Kidney tubule cell (primary cell): ENCODE measurements at regions not wholly inside any gene's neighbourhood (a gene's known extent, or its start where the extent isn't known, plus 50 kb on each side); places are given as distances from the start of the nearest gene placed in this dataset.

Experiments
- DNase-seq: peaks from one replicate; pipeline ENCODE4 v3.0.0-alpha.2; 2018; ENCODE audit warnings: low spot score

DNA sequence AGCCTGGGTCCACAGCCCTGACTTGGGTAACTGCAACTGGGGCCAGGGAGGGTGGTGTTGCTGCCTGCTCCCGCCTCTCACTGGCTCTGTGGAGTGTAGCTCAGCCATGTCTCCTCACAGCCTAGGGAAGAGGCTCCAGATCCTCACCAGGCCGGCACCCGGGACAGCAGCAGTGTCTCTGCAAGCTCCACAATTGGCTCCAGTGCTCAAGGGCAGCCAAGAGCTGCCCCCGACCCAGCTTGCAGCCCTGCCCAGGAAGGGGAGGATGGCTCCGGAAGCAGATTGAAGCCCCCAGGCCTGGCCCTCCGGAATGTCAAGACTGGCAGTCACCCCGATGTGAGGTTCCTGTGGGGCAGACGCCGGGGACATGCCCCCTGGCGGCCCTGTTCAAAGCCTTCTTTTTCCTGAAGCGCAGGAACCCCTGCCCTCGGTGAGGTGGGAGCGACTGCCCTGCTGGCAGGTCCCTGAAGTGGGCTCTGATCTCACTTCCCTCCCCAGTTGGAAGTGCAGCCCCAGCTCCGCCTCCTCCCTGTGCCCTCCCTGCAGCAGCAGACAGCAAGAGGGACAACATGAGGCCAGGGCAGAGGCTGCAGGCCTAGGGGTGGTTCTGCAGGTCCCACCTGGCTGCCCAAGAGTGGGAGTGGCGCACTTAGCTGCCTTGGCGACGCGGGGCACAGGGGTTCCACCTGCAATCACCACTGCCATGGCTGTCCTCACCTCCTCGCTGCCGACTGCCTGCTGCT is 816.2 kb upstream of the LUZP2 start:
- no peak for DNase-seq

DNA sequence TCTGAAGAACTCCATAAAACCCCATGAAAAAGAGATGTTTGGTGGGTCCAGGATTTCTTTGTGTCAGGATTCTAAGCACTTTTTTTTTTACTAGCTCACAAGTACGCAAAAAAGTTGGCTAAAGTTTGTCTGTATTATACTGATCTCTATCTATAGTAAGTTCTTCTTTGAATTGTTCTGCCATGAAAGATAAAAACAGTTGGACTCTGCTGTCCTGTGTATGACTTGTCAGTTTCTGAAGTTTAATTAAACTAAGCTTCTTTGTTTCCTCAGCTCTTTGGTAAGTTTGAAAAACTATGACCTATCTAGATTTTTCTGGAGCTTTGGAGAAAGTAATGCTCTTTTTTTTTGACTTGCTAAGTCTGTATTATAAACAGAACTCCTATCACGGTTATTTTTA is 812.2 kb upstream of the LUZP2 start:
- DNase-seq = no peak

DNA sequence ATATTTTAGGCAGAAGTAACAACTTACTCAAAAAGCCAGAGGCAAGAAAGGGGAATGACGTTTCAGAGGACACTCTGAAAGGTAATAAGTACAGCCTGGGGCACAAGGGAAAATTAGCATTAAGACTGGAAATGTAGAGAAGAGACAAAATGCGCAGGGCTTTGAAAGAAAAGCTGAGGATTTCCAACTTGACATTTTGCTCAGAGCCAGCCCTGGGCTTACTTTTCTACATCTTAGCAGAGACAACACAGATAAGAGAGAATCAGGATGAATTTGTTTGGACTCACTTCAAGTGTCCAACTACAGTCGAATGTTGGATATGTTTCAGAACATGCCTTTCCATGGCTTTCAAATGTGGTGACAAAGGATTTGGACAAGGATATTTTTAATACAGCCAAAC is 808.9 kb upstream of the LUZP2 start:
- no peak for DNase-seq

DNA sequence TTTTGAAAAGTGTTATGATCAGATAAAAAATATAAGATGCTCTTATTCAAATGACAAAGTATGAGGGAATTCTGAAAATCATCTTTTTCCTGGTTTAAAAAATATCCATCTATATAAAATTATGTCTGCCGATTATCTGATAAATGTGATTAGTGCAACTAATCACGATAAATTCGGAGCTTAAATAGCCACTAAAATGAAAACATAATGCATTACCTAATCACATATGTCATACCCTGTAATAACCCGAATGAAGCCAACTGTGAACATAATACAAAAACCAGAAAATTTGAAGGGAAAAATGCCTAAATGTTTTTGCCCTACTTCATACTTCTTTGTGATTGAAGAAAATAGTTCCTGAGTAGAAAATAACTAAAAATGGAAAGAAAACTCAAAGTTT is 808.4 kb upstream of the LUZP2 start:
- no peak for DNase-seq

DNA sequence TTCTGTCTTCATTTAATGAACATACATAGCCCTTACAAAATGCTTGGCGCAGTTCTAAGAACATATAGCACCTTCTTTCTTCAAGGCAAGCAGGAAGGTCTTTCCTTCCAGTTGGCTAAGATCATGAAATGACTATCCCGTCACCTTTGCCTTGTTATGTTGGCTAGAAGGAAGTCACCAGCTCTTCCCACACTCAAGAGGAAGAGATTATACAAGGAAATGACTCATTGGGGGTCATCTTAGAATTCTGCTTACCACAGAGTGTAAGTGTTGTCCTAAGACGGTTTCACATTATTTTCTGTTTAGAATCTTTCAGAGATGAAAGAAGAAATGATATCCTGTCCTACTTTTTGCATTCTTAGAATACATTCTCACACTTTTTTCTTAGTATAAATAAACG is 808.0 kb upstream of the LUZP2 start:
- peak; percentile 36 for DNase-seq

DNA sequence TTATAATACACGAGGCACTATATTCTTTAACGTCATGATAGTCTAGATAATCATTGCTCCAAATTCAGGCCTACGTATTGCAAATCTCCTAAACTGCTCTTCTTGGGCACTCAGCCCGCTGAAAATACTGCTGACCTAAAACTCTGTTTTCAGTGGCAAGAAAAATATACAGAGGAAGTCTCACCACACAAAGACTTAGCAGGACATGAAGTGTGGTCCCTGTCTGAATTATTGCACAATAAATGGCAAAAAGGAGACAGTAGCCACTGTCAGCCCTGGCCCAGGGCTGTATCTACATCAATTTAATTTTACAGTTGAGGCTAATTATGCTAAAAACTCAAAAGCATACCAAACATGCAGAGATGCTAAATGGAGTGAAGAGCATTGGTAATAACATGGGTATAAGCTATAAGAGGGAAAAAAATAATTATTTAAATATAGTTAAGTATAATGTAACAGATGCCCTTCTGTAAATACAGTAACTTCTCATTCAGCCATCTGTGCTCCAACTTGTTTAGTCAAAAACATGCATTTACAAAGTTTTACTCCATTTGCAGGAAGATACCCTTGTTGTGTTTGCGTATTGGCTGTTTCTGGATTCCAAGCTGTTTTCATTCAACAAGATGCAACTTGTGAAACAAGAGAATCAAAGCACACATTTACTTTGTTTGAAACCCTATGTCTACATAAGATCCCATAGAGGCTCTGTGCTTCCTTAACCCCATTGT is 800.0 kb upstream of the LUZP2 start:
- DNase-seq = no peak

DNA sequence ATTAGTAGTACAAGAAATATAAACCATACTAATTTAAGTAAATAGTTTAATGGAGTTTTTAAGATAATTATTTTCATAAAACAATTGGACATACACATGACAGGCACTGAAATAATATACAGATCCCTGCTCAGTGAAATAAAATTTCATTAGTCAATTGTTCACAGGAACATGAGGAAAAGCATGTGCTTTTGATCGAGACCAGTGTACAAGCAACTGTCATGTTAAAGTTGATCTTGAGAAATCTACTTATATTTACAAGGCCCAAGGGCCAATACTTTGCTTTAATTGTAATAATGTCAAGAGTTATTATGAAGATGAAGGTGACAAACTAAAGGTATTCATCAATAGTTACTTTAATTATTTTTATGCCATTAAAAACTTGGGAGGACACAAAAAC is 792.7 kb upstream of the LUZP2 start:
- DNase-seq = no peak

DNA sequence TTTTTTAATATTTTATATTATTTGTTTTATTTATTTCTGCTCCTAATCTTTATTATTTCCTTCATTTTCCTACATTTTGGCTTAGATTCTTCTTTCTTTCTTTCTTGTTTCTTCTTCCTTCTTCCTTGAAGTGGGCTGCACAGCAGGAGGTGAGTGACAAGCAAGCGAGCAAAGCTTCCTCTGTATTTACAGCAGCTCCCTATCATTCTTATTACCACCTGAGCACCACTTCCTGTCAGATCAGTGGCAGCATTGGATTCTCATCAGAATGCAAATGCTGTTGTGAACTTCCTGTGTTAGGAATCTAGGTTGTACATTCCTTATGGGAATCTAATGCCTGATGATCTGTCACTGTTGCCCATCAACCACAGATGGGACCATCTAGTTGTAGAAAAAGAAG is 784.9 kb upstream of the LUZP2 start:
- peak; percentile 15 for DNase-seq

DNA sequence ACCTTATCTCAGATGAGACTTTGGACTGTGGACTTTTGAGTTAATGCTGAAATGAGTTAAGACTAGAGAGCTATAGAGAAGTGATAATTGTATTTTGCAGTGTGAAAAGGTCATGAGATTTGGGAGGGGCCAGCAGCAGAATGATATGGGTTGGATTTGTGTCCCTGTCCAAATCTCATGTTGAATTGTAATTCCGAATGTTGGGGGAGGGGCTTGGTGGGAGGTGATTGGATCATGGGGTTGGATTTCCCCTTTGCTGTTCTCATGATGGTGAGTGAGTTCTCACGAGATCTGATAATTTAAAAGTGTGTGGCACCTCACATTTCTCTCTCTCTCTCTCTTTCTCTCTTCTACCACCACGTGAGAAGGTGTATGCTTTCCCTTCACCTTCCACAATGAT is 777.8 kb upstream of the LUZP2 start:
- no peak for DNase-seq

DNA sequence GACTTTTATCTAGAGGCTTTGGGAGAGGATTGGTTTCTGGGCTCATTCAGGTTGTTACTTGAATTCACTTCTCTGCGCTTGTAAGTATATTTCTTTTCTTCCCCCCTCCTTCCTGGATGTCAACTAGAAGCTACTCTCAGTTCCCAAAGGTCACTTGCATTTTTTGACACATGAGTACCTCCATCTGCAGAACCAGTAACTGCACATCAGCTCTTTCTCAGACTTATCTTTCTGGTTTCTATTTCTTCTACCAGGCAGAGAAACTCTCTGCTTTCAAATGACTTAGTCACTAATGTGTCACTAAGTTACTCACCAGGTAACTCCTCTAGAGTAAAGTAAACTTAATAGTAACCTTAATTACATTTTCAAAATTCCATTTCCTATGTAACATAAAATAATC is 773.0 kb upstream of the LUZP2 start:
- DNase-seq = peak; percentile 71

DNA sequence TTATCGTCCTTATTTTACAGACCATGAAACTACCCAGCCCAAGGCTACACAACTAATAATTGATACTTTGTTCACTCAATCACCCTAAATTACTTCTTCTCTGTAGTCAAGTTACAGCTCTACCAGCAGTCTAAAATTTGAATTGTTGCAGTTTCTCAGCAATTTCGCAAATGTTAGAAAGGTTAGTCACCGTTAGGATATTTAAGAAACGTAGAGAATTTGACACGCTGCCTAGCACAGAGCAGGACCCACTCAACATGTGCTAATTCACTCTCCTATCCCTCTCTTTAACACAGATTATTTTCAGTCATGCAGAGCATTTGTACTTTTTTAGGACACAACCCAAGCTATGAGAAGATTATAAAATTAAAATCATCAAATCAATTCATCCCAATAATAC is 771.1 kb upstream of the LUZP2 start:
- no peak for DNase-seq

DNA sequence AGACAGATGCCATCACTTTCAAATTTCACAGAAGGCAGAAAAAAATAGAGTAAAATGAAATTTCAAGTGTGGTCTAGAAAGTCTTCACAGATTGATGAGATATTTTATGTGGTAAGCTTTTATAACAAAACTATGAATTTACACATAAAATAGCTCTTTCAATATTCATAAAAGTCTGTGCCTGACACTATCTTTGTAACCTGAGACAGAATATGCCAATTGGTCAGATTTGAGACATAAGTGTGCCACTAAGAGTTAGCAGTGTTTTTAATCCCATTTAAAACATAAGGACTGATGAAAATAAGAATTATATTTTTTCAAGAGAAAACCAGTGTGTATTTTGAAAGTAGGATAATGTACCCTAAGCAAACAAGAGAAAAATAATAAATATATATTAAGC is 769.5 kb upstream of the LUZP2 start:
- DNase-seq = no peak

DNA sequence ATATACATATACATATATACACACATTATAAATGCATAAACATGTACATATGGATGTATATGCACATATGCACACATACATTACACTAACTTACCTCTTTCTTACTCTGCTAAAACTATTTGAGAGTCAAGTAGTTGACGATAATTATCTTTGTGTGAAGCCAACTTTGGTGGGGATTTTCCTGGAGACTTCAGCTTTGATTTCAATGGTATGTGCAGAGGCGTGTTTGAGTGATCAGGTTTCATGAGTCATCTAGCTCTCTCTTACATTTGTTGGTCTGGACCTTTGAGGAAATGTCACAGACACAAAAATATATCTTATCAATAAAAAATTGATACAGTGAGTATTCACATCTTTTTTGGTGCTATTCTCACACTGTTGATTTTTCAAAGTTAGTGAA is 769.1 kb upstream of the LUZP2 start:
- peak; percentile 39 for DNase-seq

DNA sequence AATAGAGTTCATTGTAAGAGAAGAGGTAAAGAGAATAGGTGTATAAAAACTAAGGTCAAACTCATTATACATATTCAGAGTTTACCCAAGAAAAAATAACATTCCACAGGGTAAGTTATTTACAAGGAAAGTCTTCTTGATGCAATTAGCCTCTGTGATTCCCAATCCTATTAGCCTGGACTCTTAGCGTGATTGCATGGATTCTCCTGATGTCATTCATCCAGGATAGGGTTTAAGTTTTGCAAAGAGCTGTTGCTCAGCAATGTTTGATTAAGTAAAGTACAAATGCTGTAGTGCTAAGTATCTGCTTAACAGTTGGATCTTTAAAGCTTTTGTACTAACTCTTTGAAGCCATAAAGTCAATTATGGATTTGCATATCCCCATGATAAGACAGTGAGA is 767.8 kb upstream of the LUZP2 start:
- no peak for DNase-seq

DNA sequence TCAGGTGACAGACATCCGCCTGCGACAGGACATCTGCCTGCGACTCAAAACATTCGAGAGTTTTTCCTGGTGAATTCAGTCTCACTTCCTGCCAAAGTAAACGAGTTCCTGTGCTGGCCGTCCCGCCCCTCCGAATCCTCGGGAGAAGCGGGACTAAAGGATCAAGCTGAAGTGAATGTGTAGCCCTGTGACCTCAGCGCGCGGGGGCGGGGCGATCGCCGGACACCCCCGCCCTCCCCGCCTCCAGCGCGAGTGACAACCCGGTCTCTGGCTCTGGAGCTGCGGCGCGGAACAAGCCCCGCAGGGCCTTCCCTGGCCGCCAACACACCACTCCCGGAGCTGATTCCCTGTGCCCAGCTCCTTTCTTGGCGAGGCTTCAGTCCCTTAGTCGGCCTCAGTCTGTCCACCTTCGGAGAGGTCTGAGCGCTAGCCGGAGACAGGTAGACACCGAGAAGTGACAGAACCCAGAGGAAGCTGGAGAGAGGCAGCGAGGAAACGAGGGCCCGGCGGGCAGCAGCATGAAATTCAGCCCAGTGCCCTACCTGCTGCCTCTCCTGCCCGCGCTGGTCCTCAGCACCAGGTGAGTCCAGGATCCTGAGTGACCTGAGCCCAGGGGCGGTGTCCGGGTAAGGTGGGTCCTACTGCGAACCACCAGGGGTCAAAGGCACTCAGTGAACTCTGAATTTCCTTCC is 766.4 kb upstream of the LUZP2 start:
- no peak for DNase-seq

DNA sequence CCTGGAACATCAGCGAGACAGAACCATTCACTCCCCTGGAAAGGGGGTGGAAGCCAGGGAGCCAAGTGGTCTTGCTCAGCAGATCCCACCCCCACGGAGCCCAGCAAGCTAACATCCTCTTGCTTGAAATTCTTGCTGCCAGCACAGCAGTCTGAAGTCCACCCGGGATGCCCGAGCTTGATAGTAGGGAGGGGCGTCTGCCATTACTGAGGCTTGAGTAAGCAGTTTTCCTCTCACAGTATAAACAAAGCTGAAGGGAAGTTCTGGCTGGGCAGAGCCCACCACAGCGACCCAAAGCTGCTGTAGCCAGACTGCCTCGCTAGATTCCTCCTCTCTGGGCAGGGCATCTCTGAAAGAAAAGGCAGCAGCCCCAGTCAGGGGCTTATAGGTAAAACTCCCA is 764.8 kb upstream of the LUZP2 start:
- DNase-seq = no peak

DNA sequence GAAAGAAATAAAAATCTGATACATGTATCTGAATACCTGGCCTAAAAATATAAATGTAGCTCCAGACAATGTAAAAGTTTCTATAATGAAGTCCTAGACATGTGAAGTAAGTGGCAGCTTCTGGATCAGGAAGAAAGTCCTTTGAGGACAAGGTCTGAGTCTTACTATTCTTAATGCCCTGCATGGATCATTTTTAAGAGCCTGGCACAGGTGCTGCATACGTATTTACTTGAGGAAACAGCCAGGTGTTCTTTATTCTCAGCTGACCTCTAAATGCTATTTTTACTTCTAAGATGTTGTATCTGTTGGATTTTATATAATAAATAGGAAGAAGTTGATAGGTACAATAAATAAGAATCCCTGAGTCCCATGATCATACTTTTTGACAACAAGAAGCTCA is 750.0 kb upstream of the LUZP2 start:
- DNase-seq = no peak

DNA sequence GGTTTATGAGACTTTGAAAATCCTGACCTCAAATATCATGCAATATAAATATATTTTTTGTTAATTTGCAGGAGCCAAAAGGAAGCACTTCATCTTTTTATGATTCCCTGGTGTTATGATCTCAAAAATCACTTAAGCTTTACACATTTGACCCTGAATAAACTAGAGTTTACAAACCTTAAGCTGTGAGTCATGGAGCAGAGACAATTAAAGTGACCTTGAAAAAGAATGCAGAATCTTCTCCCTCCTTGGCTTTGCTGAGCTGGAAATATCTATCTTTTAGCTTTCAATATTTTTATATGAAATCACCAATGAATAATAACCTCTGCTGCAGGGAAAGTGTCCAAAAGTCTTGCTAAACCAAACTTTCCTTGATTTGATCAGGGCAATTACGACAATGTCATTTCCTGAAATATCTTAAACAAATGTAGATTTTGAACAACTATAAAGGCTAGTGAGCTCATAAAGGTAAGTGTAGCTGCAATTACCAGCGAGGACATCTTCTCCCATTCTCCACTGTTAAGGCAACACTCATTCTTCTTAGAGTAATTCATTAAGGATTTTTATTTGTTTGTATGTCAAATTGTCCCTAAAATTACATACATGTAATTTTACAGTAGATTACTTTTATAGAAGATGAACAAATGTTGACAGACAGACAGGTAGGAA is 747.0 kb upstream of the LUZP2 start:
- no peak for DNase-seq

DNA sequence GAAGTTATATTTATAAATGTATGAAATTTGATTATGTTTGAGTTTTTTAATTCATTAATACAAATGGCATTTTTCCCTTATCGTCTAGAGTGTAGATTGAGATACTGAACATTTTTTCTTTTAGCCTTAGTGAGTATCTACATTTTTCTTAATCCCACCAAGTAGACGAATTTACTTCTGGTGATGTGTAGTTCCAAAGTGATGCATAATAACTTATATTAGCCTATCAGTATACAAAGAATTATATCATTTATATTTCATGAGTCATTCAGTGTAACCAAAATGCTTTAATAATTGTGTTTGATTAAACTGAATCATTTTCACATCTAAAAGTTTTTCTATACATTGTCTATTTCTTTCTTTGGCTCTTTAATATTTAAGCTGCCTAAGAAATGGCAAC is 745.6 kb upstream of the LUZP2 start:
- DNase-seq = no peak

DNA sequence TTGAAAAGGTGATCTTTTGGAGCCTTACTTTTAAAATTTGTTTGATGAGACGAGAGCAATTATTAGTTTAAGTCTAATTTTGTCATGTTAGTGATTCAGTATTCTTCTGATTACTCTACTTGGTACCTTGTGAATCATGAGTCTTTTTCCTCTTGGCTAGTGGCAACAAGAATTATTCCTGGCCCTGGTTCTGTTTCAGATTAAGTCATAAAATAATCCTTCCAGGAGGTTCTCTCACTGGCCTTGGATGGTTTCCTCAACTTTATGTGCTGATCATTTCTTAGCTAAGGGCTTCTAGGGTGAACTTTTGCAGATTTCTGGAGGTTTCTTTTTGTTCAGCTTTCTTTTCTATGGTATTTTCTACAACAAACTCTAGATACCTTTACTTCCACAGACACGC is 741.8 kb upstream of the LUZP2 start:
- DNase-seq = no peak

DNA sequence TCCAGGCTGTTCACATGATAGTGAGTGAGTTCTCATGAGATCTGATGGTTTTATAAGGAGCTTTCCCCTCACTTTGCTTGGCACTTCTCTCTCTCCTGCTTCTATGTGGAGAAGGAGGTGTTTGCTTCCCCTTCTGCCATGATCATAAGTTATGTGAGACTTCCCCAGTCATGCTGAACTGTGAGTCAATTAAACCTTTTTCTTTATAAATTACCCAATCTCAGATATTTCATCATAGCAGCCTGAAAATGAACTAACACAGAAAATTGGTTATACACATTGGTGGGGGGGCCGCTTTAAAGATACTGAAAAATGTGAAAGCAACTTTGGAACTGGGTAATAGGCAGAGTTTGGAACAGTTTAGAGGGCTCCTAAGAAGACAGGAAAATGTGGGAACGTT is 741.1 kb upstream of the LUZP2 start:
- DNase-seq = no peak

DNA sequence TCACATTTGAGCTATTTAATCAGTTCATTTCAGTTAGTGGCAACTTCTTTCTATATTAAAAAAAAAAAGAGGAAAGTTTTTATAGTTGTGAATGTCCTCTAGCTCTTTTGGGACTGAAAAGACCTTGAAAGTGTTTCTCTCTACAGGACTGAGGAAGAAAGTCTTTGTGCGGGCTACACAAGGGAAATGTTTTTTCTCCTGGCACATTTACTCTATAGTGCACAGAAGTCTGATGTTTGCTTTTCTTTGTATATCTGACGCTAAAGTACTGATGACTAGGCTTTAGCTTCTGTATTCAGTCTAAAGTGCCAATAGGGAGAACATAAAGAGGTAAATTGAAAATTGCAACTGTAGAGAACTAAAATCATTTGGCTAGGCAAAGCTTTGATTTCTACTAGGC is 737.4 kb upstream of the LUZP2 start:
- DNase-seq = no peak

DNA sequence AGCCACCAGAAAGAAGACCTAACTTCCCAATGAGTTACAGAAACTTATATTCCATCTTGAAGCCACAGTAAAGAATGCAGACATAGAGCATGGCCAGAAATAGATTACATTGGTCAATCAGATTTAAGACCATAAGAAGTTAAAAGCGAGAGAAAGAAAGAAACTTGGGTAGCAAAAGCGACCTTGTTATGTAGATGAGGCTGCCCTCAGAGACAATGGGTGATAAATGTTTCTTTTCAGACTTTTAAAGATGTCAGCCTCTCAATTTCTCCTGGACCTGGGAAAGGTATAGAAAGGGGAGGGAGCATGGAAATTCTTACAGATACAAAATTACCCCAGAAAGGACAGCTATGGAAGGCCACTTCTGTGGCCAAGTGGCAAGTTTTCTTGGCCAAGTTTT is 732.6 kb upstream of the LUZP2 start:
- DNase-seq = no peak
